H1 (cell line): ENCODE measurements at regions not wholly inside any gene's neighbourhood (a gene's known extent, or its start where the extent isn't known, plus 50 kb on each side); places are given as distances from the start of the nearest gene placed in this dataset.
A peak's percentile ranks its signal among the peaks of the same experiment; 100 is the strongest.

ENCODE experiments used
- CTCF ChIA-PET: fragments of 300-600 bp; sonication (Branson Sonifier 250); formaldehyde crosslinking; loops from one replicate; lab custom pipeline; 2021; ENCODE audit not compliant: partially characterized antibody; lab: Charles Lee
- POLR2A ChIA-PET: fragments of 300-600 bp; sonication (Branson Sonifier 250); formaldehyde crosslinking; loops from one replicate; lab custom pipeline; 2021; ENCODE audit warnings: inconsistent platforms; ENCODE audit not compliant: partially characterized antibody; lab: Charles Lee
- DNase-seq, 2 experiments: peaks; one replicate each; pipeline versions ENCODE4 v3.0.0 to v3.0.0-alpha.2; 2010 to 2022; ENCODE audit warnings: low spot score in 2 of 2, low read depth in 1 of 2, mixed read lengths in 1 of 2
- FAIRE-seq: peaks from 2 replicates; lab custom pipeline; 2011; peaks lifted over from hg19 to GRCh38; lab: Jason Lieb, UNC
- H2AFZ ChIP-seq: 2 replicates; pipeline ENCODE4 v1.8.1; 2012; ENCODE audit warnings: low read length, inconsistent platforms
- H2AK5ac ChIP-seq: 2 replicates; pipeline ENCODE4 v1.6.1; 2013; ENCODE audit warnings: low read depth, low read length
- H2BK120ac ChIP-seq: replicated peaks from 2 replicates; pipeline ENCODE3; 2013; ENCODE audit warnings: low read depth, low read length, inconsistent platforms
- H2BK12ac ChIP-seq: 2 replicates; pipeline ENCODE4 v1.6.1; 2013; ENCODE audit warnings: low read depth, low read length
- H2BK15ac ChIP-seq: 2 replicates; pipeline ENCODE4 v1.6.1; 2013; ENCODE audit warnings: low read length
- H2BK20ac ChIP-seq: 2 replicates; pipeline ENCODE4 v1.6.1; 2013; ENCODE audit warnings: low read length
- H2BK5ac ChIP-seq: 2 replicates; pipeline ENCODE4 v1.6.1; 2013; ENCODE audit warnings: low read depth, low read length
- H3K14ac ChIP-seq: 2 replicates; pipeline ENCODE4 v1.6.1; 2013; ENCODE audit warnings: inconsistent platforms; ENCODE audit not compliant: insufficient read length
- H3K18ac ChIP-seq: 2 replicates; pipeline ENCODE4 v1.6.1; 2013; ENCODE audit warnings: low read length; ENCODE audit errors: extremely low read depth
- H3K23ac ChIP-seq: 2 replicates; pipeline ENCODE4 v1.6.1; 2013; ENCODE audit warnings: inconsistent platforms; ENCODE audit not compliant: insufficient read length
- H3K23me2 ChIP-seq: 2 replicates; pipeline ENCODE4 v1.6.1; 2013; ENCODE audit warnings: low read depth, low read length
- H3K27ac ChIP-seq: 2 replicates; pipeline ENCODE4 v1.6.1; 2011; ENCODE audit warnings: low read depth, low read length, inconsistent platforms
- H3K27me3 ChIP-seq, 4 experiments: replicated peaks in 1 of 4; 1 replicate in 1 of 4; 2 replicates in 3 of 4; pipeline versions ENCODE4 v1.6.1 to v1.8.1; 2011 to 2013; ENCODE audit warnings: low read length in 3 of 4, mild to moderate bottlenecking in 3 of 4, inconsistent platforms in 2 of 4, mixed read lengths in 2 of 4, moderate library complexity in 1 of 4; ENCODE audit not compliant: control insufficient read depth in 3 of 4, insufficient read depth in 3 of 4; ENCODE audit errors: extremely low read depth in 1 of 4
- H3K36me3 ChIP-seq, 4 experiments: 2 replicates each; pipeline versions ENCODE4 v1.6.1 to v1.8.1; 2011 to 2013; ENCODE audit warnings: mild to moderate bottlenecking in 4 of 4, low read length in 3 of 4, moderate library complexity in 2 of 4, control low read depth in 1 of 4, inconsistent platforms in 1 of 4; ENCODE audit not compliant: insufficient read depth in 4 of 4, control insufficient read depth in 2 of 4
- H3K4ac ChIP-seq: replicated peaks from 2 replicates; pipeline ENCODE3; 2013; ENCODE audit warnings: low read length, low read depth, mixed read lengths, inconsistent platforms; ENCODE audit not compliant: insufficient read length
- H3K4me1 ChIP-seq, 4 experiments: replicated peaks in 1 of 4; 1 replicate in 1 of 4; 2 replicates in 3 of 4; pipeline versions ENCODE4 v1.6.1 to v1.8.1; 2011 to 2013; ENCODE audit warnings: low read length in 3 of 4, inconsistent platforms in 2 of 4, mixed read lengths in 1 of 4; ENCODE audit not compliant: insufficient read depth in 4 of 4, control insufficient read depth in 3 of 4
- H3K4me2 ChIP-seq, 2 experiments: 2 replicates each; pipeline versions ENCODE4 v1.6.1 to v1.8.1; 2011 to 2013; ENCODE audit warnings: low read depth in 2 of 2, low read length in 2 of 2, control low read depth in 1 of 2, inconsistent platforms in 1 of 2, mild to moderate bottlenecking in 1 of 2; ENCODE audit not compliant: insufficient read depth in 1 of 2
- H3K4me3 ChIP-seq, 4 experiments: fragments of 200-600, 300-600 bp in 1 of 4; sonication (generic), shearing (Covaris generic), sonication (Bioruptor Twin) in 1 of 4; 2 replicates each; pipeline versions ENCODE4 v1.5.1 to v1.8.1; 2011 to 2016; ENCODE audit warnings: low read length in 4 of 4, low read depth in 3 of 4, control low read depth in 2 of 4, inconsistent platforms in 2 of 4, mild to moderate bottlenecking in 2 of 4, mixed read lengths in 1 of 4, moderate library complexity in 1 of 4; ENCODE audit not compliant: insufficient read depth in 2 of 4; ENCODE audit errors: extremely low read depth in 1 of 4
- H3K56ac ChIP-seq: replicated peaks from 2 replicates; pipeline ENCODE3; 2013; ENCODE audit warnings: low read depth, mild to moderate bottlenecking, mixed read lengths, low read length, inconsistent platforms; ENCODE audit not compliant: insufficient read length
- H3K79me1 ChIP-seq: 2 replicates; pipeline ENCODE4 v1.6.1; 2013; ENCODE audit warnings: low read depth, low read length, control low read depth
- H3K79me2 ChIP-seq, 2 experiments: 2 replicates each; pipeline versions ENCODE4 v1.6.1 to v1.8.1; 2012 to 2013; ENCODE audit warnings: low read length in 2 of 2, mild to moderate bottlenecking in 2 of 2, inconsistent platforms in 1 of 2; ENCODE audit not compliant: insufficient read depth in 2 of 2, control insufficient read depth in 1 of 2
- H3K9ac ChIP-seq, 4 experiments: replicated peaks in 1 of 4; 1 replicate in 1 of 4; 2 replicates in 3 of 4; pipeline versions ENCODE4 v1.6.1 to v1.8.1; 2011 to 2013; ENCODE audit warnings: low read depth in 3 of 4, low read length in 3 of 4, control low read depth in 2 of 4, mild to moderate bottlenecking in 2 of 4, moderate library complexity in 2 of 4, inconsistent platforms in 1 of 4; ENCODE audit errors: extremely low read depth in 1 of 4
- H3K9me3 ChIP-seq, 2 experiments: 2 replicates each; pipeline versions ENCODE4 v1.6.1 to v1.8.1; 2012 to 2013; ENCODE audit warnings: mild to moderate bottlenecking in 2 of 2, moderate library complexity in 2 of 2, control low read depth in 1 of 2, inconsistent platforms in 1 of 2, low read depth in 1 of 2, low read length in 1 of 2, mixed read lengths in 1 of 2; ENCODE audit not compliant: insufficient read depth in 2 of 2
- H4K20me1 ChIP-seq, 2 experiments: replicated peaks in 1 of 2; 2 replicates each; pipeline versions ENCODE3 to v1.8.1; 2011 to 2013; ENCODE audit warnings: inconsistent platforms in 2 of 2, low read length in 2 of 2, mild to moderate bottlenecking in 1 of 2; ENCODE audit not compliant: insufficient read depth in 2 of 2, control insufficient read depth in 1 of 2
- H4K5ac ChIP-seq: 2 replicates; pipeline ENCODE4 v1.6.1; 2013; ENCODE audit warnings: low read length, low read depth, mixed read lengths, inconsistent platforms; ENCODE audit not compliant: insufficient read length
- H4K8ac ChIP-seq: 2 replicates; pipeline ENCODE4 v1.8.0; 2013; ENCODE audit warnings: mild to moderate bottlenecking, moderate library complexity, low read length, inconsistent platforms; ENCODE audit not compliant: insufficient read depth; ENCODE audit errors: extremely low read depth
- H4K91ac ChIP-seq: replicated peaks from 2 replicates; pipeline ENCODE3; 2013; ENCODE audit warnings: low read length, mixed read lengths, inconsistent platforms; ENCODE audit not compliant: insufficient read length
- CHD2 ChIP-seq: IDR thresholded peaks from 2 replicates; pipeline ENCODE4 v1.6.1; 2012; ENCODE audit warnings: low read length, improper control_type of control experiment
- CREB1 ChIP-seq: IDR thresholded peaks from 2 replicates; pipeline ENCODE4 v1.6.1; 2012; ENCODE audit warnings: inconsistent platforms
- CTBP2 ChIP-seq: IDR thresholded peaks from 2 replicates; pipeline ENCODE4 v1.7.0; 2011; ENCODE audit warnings: borderline replicate concordance, mild to moderate bottlenecking, moderate library complexity, mixed read lengths, low read length; ENCODE audit not compliant: insufficient read depth, insufficient read length
- WGBS, 2 experiments: shearing (Covaris generic) in 1 of 2; methylation state at CpG; one replicate each; pipeline versions ENCODE4 v1.1.6 to v1.1.7; 2013 to 2015; ENCODE audit warnings: low lambda C conversion rate in 2 of 2, mixed read lengths in 2 of 2, inconsistent platforms in 1 of 2, low coverage in 1 of 2, missing lambda C conversion rate in 1 of 2; ENCODE audit not compliant: insufficient replicate concordance in 2 of 2, insufficient coverage in 1 of 2, insufficient read length in 1 of 2; ENCODE audit errors: extremely low coverage in 1 of 2, missing lambda C conversion rate in 1 of 2; 5-methylcytosine and 5-hydroxymethylcytosine counted together

DNA sequence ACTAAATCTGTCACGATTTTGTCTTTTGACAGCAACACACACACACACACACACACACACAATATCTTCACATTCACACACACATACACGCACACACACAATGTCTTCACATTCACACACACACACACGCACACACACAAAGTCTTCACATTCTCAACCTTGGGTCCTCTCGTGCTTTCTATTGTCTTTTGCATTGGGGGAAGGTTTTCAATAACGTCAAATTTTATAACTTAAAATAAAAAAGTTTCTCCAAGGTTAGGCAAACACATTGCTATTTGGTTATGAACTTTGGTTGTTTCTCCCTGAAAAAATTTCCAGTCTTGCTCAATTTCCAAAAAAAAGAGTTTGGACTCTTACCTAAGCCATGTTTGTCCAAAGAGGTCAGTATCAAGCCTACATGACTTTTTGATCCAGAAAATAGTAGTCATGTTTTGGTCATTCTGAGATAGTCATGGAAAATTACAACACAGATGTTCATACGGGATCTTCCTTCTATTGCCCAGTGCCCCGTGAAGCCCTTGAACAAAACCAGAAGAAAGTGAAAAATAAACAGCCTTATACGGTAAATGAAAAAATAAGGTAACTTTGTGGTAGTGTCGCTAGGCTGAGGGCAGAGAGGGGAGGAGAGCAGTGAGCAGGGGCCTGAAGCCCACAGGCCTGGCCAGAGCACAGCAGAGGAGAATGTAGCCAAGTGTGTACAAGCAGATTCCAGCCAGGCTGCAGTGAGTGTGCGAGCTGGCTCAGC lies 542.8 kb upstream of the ID2 start:
- 90% methylated on average over 10 of the region's 10 CpGs; no CpG with 5 or more reads in 1 of the 2 experiments for WGBS, 2 experiments
- Histone ChIP-seq H3K14ac (no peak overlapping the region), H3K79me2 (no peaks in the 10 kb centered on the region), H3K27me3 (no peaks in the 10 kb centered on the region), H3K79me1 (no peaks in the 10 kb centered on the region), H2AK5ac (no peak overlapping the region; the same call in 1 of the 2 replicates), H2BK120ac (no peak overlapping the region), H4K8ac (no peak overlapping the region), H3K18ac (no peak overlapping the region), H3K27ac (no peak overlapping the region), H3K9me3 (no peaks in the 10 kb centered on the region), H2BK15ac (no peak overlapping the region), H3K4me3 (no peak overlapping the region), H2BK5ac (no peak overlapping the region), H2BK12ac (no peak overlapping the region), H2AFZ (peak overlapping the region; percentile 38; the same call in 1 of the 2 replicates), H3K4ac (no peak overlapping the region), H3K9ac (no peak overlapping the region), H3K36me3 (no peaks in the 10 kb centered on the region; a peak in 1 of 8 replicates), H2BK20ac (no peak overlapping the region), H4K5ac (no peak overlapping the region), H3K4me2 (no peak overlapping the region), H3K23ac (no peak overlapping the region), H3K4me1 (no peaks in the 10 kb centered on the region), H4K20me1 (no peaks in the 10 kb centered on the region), H3K56ac (peak overlapping the region; percentile 47), H4K91ac (no peak overlapping the region), H3K23me2 (no peaks in the 10 kb centered on the region; the same call in 1 of the 2 replicates)
- CTCF ChIA-PET: no interaction called here
- TF ChIP-seq CTBP2: no peak
- TF ChIP-seq CHD2: no peak
- TF ChIP-seq CREB1: no peak
- no peak for FAIRE-seq
- no peak for DNase-seq
- POLR2A ChIA-PET: no interaction called here
